Gastroesophageal sphincter (tissue), 4 donors: ENCODE measurements at regions not wholly inside any gene's neighbourhood (a gene's known extent, or its start where the extent isn't known, plus 50 kb on each side); places are given as distances from the start of the nearest gene placed in this dataset.

Source experiments
- ATAC-seq: fragments of 150-250 bp; one replicate; pipeline ENCODE4 v1.9.1; 2016; ENCODE audit warnings: mild to moderate bottlenecking, moderate library complexity
- H3K27ac ChIP-seq, 4 donors: fragments of 200-600 bp; sonication (generic) in 3 of 4; 1 replicate in 3 of 4; 2 replicates in 1 of 4; pipeline ENCODE4 v1.5.1; 2016 to 2019
- H3K27me3 ChIP-seq: fragments of 200-600 bp; sonication (generic); one replicate; pipeline ENCODE4 v1.5.1; 2019
- H3K36me3 ChIP-seq, 2 donors: fragments of 200-600 bp; sonication (generic); one replicate each; pipeline ENCODE4 v1.5.1; 2019; ENCODE audit warnings: control low read depth in 1 of 2
- H3K4me1 ChIP-seq, 3 donors: fragments of 200-600 bp; sonication (generic); 1 replicate in 2 of 3; 2 replicates in 1 of 3; pipeline ENCODE4 v1.5.1; 2016 to 2019; ENCODE audit warnings: control low read depth in 2 of 3
- H3K4me3 ChIP-seq, 2 donors: fragments of 200-600 bp; sonication (generic); one replicate each; pipeline ENCODE4 v1.5.1; 2019; ENCODE audit warnings: mild to moderate bottlenecking in 1 of 2, moderate library complexity in 1 of 2
- H3K9me3 ChIP-seq, 3 donors: fragments of 200-600 bp; sonication (generic); one replicate each; pipeline ENCODE4 v1.5.1; 2017 to 2019; ENCODE audit warnings: control low read depth in 2 of 3
- CTCF ChIP-seq, 4 experiments: fragments of 200-600 bp in 2 of 4; fragments of 450-650 bp in 2 of 4; sonication (generic) in 1 of 4; IDR thresholded peaks; one replicate each; pipeline ENCODE4 v1.5.1; 2017 to 2019; ENCODE audit warnings: antibody characterized with exemption in 4 of 4, mild to moderate bottlenecking in 2 of 4, moderate library complexity in 2 of 4
- EP300 ChIP-seq: sonication (generic); formaldehyde crosslinking; IDR thresholded peaks from one replicate; pipeline ENCODE4 v1.6.1; 2017; ENCODE audit warnings: antibody characterized with exemption, mild to moderate bottlenecking
- POLR2A ChIP-seq, 2 donors: fragments of 450-650 bp; IDR thresholded peaks; one replicate each; pipeline ENCODE4 v1.6.1; 2017; ENCODE audit warnings: antibody characterized with exemption in 2 of 2, mild to moderate bottlenecking in 2 of 2, moderate library complexity in 1 of 2
- POLR2AphosphoS5 ChIP-seq: sonication (generic); formaldehyde crosslinking; IDR thresholded peaks from one replicate; pipeline ENCODE4 v1.6.1; 2017; ENCODE audit warnings: antibody characterized with exemption
- WGBS, 2 donors: methylation state at CpG; one replicate each; pipeline ENCODE4 v1.1.5; 2018; ENCODE audit warnings: low coverage in 1 of 2; 5-methylcytosine and 5-hydroxymethylcytosine counted together

GRCh38 chr13:107767119-107767518 is 448.2 kb downstream of the LIG4 start:
- ATAC-seq = no peak
- Histone ChIP-seq H3K36me3 (no peaks in the 10 kb centered on the region), H3K27ac (no peak overlapping the region), H3K9me3 (no peaks in the 10 kb centered on the region), H3K4me3 (no peak overlapping the region), H3K4me1 (no peaks in the 10 kb centered on the region), H3K27me3 (no peaks in the 10 kb centered on the region)
- WGBS, 2 donors = 67 to 70% methylated on average over 2 to 3 of the region's 3 CpGs
- TF ChIP-seq CTCF (IDR thresholded peaks at IDR 0.05) (no peak), POLR2AphosphoS5 (no peak), EP300 (no peak), POLR2A (IDR thresholded peaks at IDR 0.05) (no peak)

DNA sequence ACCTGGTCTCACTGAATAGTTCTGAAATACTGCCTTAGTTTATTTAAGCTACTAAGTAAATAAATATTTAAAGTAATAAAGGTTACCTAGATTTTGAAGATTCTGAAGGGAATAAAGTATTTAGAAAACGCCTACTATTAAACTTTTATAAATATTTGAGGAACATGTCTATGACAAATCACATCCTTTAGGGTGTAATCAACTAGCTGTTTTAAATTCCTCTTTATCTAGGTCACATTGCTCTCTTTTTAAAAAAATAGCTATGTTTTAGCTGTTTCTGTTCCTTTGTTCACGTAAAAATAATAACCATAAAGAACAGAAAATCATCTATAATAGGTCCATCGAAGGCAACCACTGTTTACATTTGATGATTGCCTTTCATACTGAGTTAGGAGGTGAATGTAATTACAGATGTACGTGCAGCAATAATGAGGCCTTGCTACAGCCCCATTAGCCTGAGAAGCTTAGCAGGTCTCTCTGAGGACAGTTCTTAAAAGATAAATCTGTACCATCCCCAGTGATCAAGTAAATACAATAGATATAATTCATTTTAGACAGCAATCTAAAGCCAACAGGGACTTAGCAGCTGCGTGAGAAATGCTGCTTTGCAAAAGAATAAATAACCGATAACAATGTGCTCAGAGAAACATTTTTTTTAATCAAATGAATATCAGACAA is 449.5 kb downstream of the LIG4 start:
- Histone ChIP-seq H3K36me3 (no peaks in the 10 kb centered on the region), H3K4me1 (no peaks in the 10 kb centered on the region), H3K27ac (no peak overlapping the region), H3K27me3 (no peaks in the 10 kb centered on the region), H3K9me3 (no peaks in the 10 kb centered on the region), H3K4me3 (no peak overlapping the region)
- ATAC-seq = no peak
- WGBS, 2 donors = 27 to 28% methylated on average over 6 of the region's 6 CpGs
- TF ChIP-seq EP300 (no peak), POLR2A (IDR thresholded peaks at IDR 0.05) (no peak), CTCF (IDR thresholded peaks at IDR 0.05) (no peak), POLR2AphosphoS5 (no peak)

GRCh38 chr13:107764046-107764445 is 451.3 kb downstream of the LIG4 start:
- Histone ChIP-seq H3K27me3 (no peaks in the 10 kb centered on the region), H3K36me3 (no peaks in the 10 kb centered on the region), H3K4me1 (no peaks in the 10 kb centered on the region), H3K4me3 (no peak overlapping the region), H3K9me3 (no peaks in the 10 kb centered on the region), H3K27ac (no peak overlapping the region)
- no peak for ATAC-seq
- 87 to 89% methylated on average over 1 of the region's 1 CpG for WGBS, 2 donors
- TF ChIP-seq CTCF (IDR thresholded peaks at IDR 0.05) = no peak
- TF ChIP-seq POLR2AphosphoS5 = no peak
- TF ChIP-seq EP300 = no peak
- TF ChIP-seq POLR2A (IDR thresholded peaks at IDR 0.05) = no peak

GRCh38 chr13:107753748-107754147 is 461.6 kb downstream of the LIG4 start:
- no peaks in the 10 kb centered on the region for H3K4me1 ChIP-seq
- H3K36me3 ChIP-seq = no peaks in the 10 kb centered on the region
- no peak overlapping the region for H3K4me3 ChIP-seq
- H3K27ac ChIP-seq = no peak overlapping the region
- no peak for ATAC-seq
- no peaks in the 10 kb centered on the region for H3K9me3 ChIP-seq
- WGBS, 2 donors = 43 to 61% methylated on average over 3 of the region's 3 CpGs
- H3K27me3 ChIP-seq = no peaks in the 10 kb centered on the region
- no peak for TF ChIP-seq CTCF (IDR thresholded peaks at IDR 0.05)
- TF ChIP-seq POLR2AphosphoS5 = no peak
- no peak for TF ChIP-seq EP300
- no peak for TF ChIP-seq POLR2A (IDR thresholded peaks at IDR 0.05)

- no peaks in the 10 kb centered on the region for H3K36me3 ChIP-seq
- no peaks in the 10 kb centered on the region for H3K9me3 ChIP-seq
- no peak overlapping the region for H3K27ac ChIP-seq
- H3K4me1 ChIP-seq = no peaks in the 10 kb centered on the region
- ATAC-seq = no peak
- no peak overlapping the region for H3K4me3 ChIP-seq
- no peaks in the 10 kb centered on the region for H3K27me3 ChIP-seq
- TF ChIP-seq CTCF (IDR thresholded peaks at IDR 0.05) (no peak), POLR2AphosphoS5 (no peak), POLR2A (IDR thresholded peaks at IDR 0.05) (no peak), EP300 (no peak)
- 91 to 97% methylated on average over 4 of the region's 4 CpGs for WGBS, 2 donors
Measured at GRCh38 chr13:107753291-107753690, 462.0 kb downstream of the LIG4 start.
